GM18861 (cell line): ENCODE measurements at regions not wholly inside any gene's neighbourhood (a gene's known extent, or its start where the extent isn't known, plus 50 kb on each side); places are given as distances from the start of the nearest gene placed in this dataset.
"Not testable (repeated sequence)": the region's sequence is repeated elsewhere in the genome, so short reads cannot be mapped to it uniquely, and the experiment has no call there.

Source experiments
- ATAC-seq: cut with Tn5 transposase; IDR thresholded peaks from one replicate; pipeline ENCODE4 v1.9.1; 2021; ENCODE audit not compliant: unreplicated experiment

DNA sequence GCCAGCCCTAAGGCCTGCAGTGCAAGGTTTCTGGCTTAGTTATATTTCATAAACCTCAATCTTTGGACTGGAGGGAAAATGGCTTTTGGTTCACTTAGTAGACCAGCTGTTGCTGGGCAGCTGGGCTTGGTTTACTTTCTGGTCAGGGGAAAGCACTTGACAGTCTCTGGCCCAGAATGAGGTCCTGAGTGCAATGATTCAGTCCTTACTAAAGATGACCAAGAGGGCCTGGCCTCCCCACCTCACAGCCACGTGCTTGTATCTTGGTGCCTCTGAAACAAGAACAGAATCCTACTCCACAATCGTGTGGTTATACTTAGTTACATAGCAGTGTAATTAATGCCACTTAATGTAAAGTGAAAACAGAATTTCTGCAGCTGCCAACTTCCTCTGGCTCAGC, 325.5 kb upstream of the MEIS1 start:
- ATAC-seq, result no peak

DNA sequence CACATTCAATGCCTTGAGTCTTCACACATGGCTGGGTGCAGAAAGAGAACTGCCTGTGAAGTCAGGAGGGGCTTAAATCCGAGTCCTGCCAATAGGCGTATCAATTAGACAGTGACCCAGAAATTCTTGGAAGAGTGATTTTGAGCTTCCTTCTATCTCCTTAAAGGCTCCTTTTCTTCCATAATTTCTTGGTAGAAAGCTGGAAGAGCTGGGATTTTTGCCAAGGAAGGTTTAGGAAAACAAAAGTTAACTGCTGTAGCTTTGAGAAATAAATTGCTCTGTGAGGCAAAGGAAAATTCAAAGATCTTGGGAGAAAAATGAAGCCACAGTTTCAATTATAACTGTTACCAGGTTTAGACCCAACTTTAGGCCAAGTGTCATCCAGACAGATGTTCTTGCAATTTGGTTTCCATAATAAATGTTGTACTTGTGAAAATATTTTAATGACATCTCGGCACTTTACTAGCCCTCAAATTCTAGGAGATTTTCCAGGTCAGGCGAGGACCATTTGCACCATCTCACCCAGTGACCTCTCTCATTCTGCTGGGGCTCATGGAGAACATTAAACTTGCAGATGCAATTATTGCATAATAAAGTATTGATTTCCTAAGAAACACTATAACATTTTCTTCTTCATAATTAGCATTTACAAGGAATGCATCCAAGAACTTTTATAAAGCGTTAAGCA, 329.7 kb upstream of the MEIS1 start:
- ATAC-seq, result no peak

DNA sequence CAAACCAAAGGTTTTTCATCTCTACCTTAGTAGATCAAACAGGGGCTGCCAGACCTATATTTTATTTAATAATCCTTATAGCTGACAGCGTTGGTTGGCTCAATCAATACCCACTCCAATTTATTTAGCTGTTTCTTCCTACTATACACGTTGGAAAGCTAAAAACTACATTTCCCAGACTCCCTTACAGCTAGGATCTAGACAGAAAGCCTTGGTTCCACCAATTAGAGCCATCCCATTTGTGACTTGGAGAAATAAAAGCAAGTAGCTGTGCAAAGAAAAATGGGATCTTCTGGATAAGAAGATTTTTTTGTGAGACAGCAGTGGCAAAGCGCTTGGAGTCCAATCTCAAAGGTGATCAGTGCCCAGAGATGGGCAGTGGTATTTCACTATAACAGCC, 331.3 kb upstream of the MEIS1 start:
- no peak for ATAC-seq

DNA sequence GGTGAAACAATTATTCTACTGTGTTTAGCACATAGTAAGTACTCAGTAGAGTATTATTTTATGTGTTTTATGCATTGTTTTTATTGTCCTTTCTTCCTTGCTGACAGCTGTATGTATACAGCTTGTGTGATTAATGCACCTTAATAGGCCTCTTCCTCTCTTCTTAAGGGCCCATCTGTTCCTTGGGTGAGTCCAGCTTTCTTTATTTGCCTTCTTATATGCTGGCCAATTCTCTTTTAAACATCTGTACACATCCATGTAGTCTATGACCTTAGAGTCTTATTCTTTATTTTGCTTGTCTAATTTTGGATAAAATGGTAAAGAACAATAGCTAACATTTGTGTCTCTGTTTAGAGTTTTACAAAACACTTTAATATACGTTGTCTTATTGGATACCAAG, 333.7 kb upstream of the MEIS1 start:
- no peak for ATAC-seq

DNA sequence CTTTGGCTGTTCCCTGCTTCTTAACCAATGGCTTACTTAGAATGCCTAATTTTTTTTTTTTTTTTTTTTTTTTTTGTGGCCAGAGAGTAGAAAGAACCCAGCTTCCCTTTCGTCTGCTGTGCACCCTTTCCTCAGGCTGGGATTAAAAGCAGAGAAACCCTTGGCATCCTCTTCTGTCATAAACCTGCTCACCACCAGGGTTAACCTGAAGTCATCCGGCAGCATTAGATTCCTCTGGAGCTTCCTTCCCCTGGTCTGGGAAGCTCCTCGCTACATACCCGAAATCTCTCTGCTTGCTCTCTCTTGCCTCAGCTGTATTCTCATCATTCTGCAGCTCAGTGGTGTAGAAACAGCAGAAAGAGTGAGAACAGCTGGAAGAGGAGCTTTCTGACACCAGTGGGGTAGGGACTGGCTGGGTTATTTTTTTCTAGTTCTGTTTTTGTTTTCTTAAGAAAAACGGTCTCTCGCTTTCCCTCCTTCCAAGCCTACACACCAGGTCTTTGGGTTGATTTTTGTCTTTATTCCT, 339.0 kb upstream of the MEIS1 start:
- no peak for ATAC-seq

DNA sequence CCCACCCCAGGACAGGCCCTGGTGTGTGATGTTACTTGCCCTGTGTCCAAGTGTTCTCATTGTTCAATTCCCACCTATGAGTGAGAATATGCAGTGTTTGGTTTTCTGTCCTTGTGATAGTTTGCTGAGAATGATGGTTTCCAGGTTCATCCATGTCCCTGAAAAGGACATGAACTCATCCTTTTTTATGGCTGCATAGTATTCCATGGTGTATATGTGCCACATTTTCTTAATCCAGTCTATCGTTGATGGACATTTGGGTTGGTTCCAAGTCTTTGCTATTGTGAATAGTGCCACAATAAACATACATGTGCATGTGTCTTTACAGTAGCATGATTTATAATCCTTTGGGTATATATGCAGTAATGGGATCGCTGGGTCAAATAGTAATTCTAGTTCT, 340.2 kb upstream of the MEIS1 start:
- not testable (repeated sequence) for ATAC-seq

DNA sequence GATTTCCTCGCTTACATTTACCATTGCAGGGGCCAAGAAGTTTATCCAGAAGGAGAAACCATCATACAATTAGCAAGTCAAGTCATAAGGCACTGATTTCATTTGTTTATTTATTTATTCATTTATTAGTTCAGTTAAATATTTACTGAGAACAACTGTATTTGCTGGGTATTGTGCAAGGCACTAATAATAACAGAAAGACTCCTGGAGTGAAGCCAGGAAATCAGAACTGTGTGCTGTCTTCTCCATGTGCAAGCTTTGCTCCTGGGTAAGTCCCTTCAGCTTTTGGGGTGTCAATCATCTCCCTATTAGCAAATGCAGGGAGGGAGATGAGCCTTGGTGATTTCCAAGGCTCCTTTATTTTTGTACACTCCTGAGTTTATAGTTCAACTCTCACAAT, 341.6 kb upstream of the MEIS1 start:
- ATAC-seq, result no peak

DNA sequence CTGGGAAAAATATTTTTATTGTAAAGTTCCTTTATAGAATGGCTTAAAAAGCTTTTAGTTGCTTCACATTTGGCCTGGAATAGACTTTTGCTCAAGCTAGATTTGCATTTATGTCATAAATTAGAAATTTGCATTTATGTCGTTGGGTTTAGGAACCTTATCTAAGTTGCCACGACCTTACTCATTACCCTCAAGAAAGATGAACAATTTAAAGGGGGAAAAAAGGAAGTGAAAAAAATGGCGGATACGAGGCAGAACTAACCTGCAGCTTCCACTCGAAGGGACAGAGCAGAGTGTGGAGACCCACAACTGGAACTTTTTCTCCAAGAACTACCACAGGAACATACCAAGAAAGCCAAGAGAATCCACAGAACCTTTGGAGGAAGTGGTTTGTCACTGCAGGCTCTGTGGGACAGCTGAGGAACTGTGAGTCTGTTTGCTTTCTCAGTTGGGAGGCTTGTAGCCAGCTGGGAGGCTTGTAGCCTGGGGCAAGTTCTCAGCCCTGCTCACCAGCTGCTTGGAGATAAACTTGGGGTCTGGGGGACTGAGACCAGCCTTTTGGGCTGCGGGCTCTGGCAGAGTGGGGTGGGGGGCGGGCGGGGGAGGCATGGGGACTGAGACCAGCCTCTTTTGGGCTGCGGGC, 349.9 kb upstream of the MEIS1 start:
- ATAC-seq, result no peak

DNA sequence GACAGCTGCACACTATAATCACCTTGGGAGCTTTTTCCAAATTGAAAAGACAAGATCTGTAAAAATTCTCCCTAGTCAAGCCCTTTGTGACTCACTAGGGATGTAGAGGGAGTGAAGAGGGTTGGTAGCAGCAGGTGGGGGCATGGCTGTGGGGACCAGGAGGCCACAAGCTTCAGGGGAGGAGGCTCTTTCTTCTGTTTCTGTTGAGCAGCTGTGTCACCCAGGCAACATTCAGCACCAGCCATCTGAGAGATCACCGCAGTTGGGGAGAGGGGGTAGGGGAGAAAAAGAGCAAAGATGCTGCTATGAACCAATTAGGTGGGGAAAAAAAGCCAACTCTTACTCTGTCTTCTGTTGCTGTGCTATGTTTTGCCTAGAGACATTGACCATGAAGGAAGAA, 352.3 kb upstream of the MEIS1 start:
- ATAC-seq, result no peak

DNA sequence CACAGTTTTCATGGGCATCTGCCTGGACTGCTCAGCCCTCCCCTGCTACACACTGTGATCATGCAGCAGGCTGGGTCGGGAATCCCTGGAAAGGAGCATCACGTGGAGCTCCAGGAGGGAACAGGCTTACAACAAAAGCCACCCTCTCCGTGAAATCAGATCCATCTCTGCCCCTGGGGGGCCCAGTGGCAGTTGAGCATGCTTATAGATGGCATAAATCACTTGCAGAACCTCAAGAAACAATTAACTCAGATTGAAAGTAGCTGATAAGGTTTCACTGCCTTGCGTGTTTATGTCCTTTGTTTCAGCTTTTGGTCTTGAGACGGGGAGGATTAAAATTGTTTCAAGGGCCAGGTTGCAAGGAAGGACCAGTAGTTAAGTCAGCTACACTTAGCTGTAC, 354.8 kb upstream of the MEIS1 start:
- no peak for ATAC-seq

DNA sequence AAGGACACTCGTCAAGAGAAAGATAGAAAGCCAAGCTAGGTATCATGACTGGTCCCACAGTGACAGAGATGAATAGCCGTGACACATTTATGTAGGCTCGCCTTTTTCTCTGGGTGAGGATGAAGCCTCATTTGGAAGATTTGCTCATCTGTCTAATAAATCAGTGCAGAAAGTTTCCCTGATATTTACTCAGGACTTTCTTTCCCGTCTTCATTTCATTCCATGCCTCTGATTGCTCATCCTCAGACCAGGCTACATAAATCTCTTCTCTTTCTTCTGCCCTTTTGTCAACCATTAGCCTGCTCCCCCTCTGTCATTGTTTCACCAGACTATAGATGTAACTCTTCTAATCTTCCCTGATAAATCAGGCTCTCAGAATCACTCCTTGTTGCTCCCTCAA, 361.8 kb upstream of the MEIS1 start:
- ATAC-seq, result no peak

DNA sequence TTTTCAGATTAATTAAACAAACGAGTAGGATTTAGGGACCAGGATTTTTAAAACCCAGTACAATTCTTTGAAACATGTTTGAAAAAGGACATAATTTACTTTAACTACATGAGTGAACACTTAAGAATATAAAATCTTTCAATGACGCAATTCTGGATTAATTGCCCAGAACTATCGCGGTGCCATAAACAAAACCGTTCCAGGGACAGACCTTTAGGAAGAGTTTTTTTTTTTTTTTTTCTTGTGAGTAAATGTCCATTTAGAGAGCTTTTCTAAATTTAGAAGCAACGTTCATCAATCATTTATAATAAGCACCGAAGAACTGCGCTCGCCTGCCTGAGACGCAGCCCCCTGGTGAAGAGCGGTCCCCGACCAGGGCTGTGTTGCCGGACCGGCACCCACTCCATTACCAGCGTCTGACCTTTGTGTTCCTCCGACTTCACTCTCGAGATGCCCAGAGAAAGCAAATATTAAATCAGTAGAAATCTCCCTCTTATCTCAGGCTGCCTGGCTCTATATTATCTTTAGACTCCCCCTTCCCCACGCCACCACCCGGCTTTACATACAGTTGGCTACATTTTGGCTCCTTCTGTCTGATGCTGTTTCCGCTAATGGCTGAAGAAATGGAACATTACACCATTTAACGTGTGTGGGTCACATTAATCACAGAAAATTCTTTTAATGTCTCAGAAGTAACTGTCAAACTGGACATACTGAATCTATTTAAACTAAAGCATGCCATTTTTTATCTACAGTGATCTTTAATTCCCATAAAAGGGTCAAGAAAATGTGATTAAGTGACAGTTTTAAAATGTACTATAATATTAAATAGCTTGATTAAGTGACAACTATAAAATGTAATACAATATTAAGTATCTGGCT, 364.0 kb upstream of the MEIS1 start:
- ATAC-seq, result no peak

DNA sequence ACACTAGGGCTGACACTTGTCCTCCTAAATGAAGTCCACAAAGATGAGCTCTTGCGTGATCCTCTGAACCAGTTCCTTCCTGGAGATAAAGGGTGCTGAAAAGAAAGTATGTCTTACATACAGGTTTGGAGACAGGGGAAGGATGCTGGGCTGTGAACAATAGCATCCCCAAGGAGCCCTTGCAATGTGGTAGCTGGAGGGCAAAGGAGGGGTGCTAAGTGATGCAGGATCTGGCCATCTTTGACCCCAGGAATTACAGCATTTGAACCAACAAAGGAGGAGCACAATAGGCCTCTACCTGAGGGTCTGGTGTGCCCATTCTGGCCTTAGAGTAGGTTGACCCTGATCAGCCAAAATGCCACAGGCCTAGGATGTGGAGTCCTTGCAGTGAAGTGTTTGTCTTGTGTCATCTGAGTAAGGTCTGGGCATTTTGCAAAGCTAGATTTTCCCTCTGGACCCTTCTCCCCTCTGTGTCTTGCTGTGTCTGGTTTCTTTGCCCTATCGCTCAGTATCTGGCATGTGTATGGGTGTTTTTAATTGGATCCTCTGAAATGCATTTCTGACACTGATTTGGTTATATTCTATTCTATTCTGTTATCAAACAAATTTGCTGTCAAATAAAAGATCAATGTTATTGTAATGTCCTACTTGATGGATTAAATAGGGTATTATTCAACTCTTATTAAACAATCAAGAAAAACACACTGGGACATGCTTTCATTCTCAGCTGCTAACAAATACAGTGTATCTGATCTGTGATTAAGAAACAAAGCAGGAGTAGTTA, 364.8 kb upstream of the MEIS1 start:
- no peak for ATAC-seq

DNA sequence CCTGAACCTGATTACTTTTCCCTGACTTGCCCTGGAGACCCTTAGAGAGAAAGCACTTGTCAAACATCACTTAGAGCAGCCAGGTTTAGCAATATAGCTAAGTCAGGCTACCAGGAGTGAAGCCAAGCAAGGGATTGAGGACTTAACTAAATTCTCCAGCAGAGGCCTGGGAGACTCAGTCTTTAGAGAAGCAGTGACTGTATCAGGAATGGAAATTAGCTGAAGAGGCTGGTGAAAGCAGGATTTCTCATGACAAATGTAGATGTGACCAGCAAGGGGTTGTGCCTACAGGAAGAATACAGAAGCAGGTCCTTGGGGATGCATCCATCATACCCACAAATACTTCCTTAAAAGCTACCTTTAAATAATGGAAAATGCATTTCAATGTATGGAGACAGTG, 368.9 kb upstream of the MEIS1 start:
- ATAC-seq, result no peak

DNA sequence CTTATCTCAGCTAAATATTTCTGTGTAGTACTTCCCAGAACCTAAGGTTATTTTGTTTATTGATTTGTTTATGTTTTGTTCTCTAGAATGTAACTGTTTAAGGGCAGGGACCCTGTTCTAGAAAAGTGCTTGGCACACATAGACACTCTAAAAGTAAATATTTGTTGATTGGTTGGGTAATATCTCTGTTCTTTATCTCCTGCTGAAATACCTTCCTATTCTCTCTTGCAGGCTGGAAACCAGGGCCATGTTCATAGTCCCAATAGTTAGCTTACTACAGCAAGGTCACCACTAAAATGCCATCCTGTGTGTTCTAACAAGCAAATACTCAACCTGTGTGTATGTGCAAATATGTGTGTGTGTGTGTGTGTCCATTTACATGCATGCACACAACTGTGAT, 375.6 kb upstream of the MEIS1 start:
- no peak for ATAC-seq

DNA sequence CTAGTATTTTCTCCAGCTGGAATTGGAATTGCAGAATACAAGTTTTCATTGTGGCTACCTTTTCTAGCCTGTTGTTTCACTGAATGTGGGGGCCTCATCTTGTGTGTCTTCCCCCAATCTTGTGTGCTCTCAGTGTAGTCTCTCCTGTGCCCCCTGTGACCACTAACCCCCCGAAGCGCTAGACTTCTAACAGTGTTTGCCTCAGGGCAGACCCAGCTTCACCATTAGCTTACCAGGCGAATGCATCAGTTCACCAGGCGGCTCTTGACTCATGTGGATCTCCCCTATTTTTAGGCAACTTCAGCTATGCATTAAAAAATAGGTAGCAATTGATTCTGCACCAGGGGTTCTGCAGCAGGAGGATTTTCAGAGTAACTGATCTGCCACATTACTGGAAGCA, 376.2 kb upstream of the MEIS1 start:
- ATAC-seq, result no peak

DNA sequence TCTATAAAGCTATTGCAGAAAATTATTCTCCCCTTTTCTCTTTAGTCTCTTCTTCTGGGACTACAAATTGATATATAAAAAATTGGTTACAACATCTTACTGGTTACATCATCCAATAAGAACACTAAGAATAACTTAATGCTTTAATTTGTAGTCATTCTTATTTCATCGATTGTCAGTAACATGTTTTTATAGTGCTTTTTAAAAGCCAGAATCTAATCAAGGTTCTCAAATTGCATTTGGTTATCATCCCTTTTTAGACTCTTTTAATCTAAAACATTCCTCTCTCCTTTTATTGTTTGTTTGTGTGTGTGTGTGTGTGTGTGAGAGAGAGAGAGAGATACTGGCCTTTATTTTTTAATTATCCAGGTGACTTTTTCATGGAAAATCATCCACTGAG, 377.1 kb upstream of the MEIS1 start:
- ATAC-seq, result no peak

DNA sequence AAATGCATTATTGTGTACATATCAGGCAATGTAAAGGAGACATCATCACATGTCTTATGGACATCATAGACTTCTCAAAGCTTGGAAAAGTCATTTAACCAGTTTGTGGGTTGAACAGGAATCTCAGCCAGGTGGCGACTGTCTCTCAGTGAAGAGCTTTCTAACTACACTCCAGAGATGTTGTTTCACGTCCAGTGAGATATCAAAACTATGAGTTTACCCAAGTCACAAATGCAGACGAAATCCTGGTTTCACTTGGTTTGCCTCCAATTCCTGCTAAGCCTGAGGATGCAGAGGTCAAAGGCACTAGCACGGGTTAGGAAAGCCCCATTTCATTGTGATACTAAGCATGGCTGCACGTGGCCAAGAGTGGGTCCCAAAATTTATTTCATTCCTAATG, 384.5 kb upstream of the MEIS1 start:
- no peak for ATAC-seq

DNA sequence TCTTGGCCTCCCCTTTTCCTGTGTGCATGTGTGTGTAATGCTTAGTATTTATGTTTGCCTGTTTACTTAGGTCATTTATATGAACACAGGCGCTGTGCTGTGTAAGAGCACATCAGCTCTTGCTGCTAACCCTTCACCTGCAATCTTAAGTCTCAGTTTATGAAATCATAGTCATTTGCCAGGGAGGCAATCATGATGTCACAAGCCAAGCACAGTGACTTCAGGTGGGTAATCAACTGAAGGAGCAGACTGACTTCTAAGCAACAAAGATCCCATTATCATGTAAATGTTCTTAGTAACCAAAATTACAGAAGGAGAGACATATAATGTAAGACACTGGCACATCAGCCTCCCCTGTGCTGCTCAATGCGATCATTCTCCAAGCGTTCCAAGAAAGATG, 386.3 kb upstream of the MEIS1 start:
- no peak for ATAC-seq

DNA sequence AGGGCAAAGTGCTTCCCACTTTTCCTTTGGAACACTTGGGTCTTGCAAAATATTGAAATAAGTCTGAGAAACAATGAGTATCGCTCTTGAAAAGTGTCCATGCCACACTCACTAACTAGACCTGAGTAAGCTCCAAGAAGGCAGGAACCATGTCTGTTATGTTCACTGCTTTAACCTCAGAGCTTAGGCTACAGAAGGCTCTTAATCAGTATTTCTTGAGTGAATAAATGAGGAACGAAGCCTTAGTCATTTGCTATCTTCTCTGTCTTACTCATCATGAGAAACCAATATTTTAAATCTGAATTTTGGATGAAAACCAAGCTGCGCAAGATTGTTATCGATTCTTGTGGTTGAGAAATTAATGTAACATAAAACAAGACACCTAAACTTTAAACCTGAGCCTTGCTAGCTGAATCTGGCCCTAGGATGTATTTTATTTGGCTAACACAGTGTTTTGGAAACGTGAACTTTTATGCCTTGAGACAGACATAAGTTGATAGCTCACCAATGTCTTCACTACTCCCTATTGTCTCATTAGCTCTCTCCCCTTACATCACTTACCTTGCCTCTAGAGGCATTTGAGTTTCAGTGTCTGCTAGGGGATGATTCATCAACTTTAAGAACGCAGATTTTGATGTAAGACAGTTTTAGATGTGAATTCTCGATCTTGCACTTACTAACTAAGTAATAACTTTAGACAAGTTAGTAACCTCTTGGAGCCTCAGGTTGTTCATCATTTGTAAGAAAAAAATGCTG, 392.8 kb upstream of the MEIS1 start:
- ATAC-seq, result no peak
